ENCODE measurements at regions not wholly inside any gene's neighbourhood (a gene's known extent, or its start where the extent isn't known, plus 50 kb on each side); places are given as distances from the start of the nearest gene placed in this dataset.
"Not testable (repeated sequence)": the region's sequence is repeated elsewhere in the genome, so short reads cannot be mapped to it uniquely, and the experiment has no call there.

DNA sequence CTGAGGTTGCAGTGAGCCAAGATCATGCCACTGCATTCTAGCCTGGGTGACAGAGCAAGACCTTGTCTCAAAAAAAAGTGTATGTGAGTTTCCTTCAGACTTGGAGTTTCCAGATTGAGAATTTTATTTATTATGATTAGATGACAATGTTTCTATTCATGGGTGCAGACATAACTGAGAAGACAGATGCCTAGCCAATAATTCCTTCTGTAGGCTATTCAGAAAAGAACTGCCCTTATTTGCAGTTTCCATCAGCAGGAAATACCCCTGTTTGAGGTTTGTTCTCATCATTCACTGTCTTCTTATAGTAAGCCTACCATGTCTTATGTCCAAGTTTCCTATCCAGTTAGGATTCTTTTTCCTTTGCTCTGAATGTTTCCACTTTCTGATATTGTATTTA lies 269.0 kb downstream of the KTN1 start:
- no peak for DNase-seq

DNA sequence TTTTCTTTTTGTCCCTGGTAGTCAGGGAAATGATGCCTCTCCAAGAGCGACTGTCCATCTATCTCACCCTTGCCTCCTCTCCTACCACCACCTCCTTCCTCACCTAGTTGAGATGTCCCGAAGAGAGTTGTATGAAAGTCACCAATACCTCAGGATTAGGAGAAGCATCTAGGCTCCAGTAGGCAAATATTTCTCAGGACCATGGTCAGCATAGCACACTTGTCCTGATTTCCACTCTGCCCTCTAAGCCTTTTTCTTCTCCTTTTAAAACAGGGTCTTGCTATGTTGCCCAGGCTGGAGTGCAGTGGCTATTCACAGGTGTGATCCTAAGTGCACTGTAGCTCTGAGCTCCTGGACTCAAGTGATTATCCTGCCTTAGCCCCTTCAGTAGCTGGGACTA lies 268.4 kb upstream of the PELI2 start:
- DNase-seq, result no peak

DNA sequence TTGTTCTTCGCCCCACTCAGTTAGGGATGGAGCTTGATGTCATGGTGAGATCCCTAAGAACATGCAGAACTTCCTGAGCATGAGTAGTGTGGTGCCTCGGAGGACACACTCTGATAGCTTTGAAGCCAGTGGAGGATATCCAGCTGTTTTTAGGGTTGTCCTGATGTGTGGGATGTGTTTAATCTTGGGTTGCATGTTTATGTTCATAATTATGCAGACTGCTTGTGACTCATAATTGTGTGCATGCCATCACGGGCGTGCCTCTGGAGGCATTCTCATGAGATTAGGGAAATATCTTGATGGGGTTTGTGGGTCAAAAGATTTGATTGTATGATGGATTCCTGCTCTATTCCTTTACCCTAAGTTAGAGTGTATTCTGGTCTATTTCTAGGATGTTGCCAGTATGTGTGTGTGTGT lies 267.4 kb upstream of the PELI2 start:
- no peak for DNase-seq

DNA sequence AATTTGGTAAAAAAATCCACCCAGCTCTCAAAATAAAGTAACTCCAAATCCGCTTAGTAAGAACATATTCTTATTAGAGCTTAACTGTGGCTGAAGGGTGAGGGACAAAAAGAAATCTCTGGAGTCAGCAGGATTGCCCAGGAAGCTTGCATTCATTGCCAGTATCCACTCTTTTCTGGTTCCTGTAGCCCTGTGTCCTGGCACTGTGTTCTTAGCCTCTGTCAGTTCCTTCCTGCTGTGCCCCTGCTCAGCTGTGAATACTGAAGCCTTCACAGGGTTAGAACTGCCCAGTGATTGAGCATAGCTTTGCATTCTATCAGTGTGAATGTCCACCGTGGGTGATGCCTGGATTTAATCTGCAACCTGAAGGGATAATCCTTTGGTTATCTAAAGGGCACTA lies 266.9 kb upstream of the PELI2 start:
- DNase-seq, result no peak

DNA sequence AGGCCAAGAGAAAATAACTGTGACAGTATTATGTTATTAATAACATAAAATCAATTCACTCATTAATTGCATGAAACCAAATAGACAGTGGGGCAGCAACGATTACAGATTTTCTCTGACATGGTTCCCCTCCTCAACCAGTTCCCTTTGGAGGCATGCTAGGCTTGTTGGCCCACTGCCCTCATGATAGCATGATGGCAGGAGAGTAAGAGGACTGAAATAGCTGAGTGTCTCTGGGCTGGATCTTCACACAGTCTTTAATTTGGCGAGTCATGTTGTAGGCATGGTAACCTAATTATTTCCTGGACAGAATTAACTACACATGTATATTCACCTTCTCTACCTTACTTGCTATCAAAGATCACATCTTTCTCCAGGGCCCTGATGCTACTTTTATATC lies 266.2 kb upstream of the PELI2 start:
- DNase-seq, result no peak

- DNase-seq, result no peak
Measured at GRCh38 chr14:55855751-55856150, 262.5 kb upstream of the PELI2 start.

GRCh38 chr14:55858604-55859003 lies 259.6 kb upstream of the PELI2 start:
- DNase-seq, result no peak

GRCh38 chr14:55861561-55861960 lies 256.6 kb upstream of the PELI2 start:
- not testable (repeated sequence) for DNase-seq

- no peak for DNase-seq
Measured at GRCh38 chr14:55864890-55865655, 253.1 kb upstream of the PELI2 start.

DNA sequence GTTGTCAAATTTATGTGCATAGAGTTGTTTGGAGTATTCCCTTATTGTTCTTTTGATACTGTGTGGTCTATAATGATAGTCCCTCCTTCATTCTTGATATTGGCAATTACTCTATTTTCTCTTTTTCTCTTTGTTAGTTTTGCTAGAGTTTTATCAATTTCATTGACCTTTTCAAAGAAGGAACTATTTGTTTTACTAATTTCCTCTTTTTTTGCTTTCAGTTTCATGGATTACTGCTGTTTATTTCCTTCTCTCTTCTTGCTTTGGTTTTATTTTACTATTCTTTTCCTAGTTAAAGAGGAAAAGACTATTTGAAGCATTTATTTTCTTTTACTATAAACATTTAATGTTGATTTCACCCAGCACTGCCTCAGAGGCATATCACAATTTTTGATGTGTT lies 250.9 kb upstream of the PELI2 start:
- no peak for DNase-seq

- DNase-seq, result no peak
Measured at GRCh38 chr14:55867719-55868118, 250.5 kb upstream of the PELI2 start.

DNA sequence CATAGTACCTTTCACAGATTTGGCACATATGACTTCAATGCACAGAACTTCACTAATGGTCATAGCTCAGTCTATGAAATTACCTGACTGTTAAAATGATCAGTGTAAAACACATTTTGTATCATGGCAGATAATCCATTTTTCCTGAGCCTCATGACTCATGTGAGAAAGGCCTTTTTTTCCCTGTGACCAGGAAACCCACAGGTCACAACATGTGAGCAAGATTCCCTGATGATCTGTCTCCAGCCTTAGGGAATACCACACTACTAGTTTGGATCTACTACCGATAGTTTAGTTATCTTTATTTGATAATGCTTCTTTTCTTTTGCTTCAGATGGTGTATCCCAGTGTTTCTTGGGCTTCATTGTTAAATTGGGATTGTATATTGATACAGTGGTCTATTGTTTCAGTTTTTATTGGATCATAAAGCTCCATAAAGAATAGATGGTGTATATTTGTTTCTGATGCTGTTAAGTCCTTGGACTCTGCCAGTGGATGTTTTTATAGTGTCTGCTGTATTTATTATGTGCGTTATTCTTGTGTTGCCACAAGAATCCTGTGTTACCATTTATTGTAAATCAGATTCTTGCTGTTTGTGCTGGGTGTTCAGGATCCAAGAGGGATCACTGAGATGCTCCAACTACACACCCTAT lies 248.7 kb upstream of the PELI2 start:
- DNase-seq, result no peak

DNA sequence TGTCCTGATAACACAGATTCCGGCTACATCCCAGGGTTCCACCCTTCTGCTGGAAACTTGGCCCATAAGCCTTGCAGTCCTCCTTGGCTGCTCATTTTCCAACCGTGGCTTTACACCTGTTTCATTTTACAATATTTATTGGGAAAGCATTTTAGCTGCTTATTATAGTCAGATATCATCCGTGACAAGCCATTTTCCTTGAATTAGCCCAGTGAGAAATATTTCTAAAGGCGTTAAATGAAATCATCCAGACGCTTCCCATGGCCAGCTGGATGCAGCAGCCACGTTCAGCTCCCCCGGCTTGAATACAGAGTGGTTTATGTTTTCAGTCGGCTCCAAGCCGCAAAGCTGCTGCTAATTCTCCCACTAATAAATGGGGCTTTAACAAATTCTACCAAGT lies 245.0 kb upstream of the PELI2 start:
- no peak for DNase-seq

DNA sequence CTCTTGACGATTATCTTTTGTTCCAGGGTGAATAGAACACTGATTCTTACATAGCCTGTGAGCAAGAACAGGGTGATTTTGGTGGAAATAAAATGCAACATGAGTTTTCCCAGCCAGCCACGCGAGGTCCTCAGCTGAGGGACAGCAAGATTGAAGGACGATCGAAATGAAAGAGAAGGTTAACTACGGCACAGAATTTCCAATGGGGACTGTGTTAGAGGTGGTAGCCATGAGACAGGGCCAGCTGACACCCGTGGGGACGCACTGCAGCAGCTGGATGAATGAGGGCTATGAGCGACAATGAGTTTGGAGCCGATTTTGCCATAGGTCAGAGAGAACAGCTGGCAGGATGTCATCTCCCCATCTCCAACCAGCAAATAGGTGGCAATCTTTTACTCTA lies 243.4 kb upstream of the PELI2 start:
- DNase-seq, result no peak

- no peak for DNase-seq
Measured at GRCh38 chr14:55877942-55878341, 240.3 kb upstream of the PELI2 start.

- DNase-seq, result no peak
Measured at GRCh38 chr14:55881577-55882241, 236.5 kb upstream of the PELI2 start.

DNA sequence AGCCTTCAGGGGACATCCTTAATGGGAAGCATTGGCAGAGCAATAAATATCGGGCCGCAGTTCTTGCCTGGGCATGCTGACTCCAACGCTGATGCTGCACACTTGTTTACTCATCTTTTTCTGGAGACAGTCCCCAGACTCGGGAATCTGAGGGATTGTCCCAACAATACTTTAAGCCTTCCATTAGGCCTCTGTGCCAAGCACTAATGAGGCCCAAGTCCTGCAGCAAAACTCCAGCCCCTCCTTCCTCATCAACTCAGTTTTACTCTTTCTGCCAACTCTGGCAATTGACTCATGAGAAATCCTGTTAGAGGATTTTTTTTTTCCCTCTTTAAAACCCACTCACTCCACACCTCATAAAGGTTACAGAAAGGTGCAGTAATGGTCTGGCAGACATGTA lies 233.4 kb upstream of the PELI2 start:
- DNase-seq, result no peak

DNA sequence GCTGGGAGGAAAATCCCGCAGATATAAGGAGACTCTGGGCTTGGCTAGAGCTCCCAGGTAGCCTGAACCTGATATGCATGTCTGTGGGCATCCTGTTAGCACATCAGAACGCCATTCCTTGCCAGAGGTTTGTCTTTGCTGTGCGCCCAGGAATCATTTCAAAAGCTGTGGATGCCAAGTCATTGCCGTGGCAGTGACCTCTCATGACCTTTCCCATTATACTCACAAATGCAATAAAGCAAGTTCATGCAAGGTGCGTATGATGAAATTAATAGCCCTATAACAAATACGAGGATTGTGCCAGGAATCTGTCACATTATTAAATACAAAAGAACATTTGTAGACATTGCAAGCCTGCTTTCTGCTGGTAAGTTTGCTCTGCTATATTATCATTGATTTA lies 229.1 kb upstream of the PELI2 start:
- DNase-seq, result no peak

DNA sequence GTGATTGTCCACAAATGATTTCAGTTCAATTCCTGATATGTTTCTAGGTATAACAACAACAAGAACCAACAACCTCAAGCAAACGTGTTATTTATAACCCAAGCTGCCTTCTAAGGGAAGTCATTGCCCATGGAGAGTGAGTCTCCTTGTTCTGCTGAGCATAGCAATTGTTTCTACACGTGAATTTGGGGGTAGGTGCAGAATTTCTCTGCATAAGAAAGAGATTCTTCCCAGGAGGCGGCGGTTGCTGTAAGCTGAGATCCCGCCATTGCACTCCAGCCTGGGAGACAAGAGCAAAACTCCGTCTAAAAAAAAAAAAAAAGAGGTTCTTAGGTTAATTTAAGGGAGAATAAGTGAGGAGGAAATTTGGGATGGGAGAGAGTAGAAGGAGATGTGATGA lies 226.5 kb upstream of the PELI2 start:
- no peak for DNase-seq

DNA sequence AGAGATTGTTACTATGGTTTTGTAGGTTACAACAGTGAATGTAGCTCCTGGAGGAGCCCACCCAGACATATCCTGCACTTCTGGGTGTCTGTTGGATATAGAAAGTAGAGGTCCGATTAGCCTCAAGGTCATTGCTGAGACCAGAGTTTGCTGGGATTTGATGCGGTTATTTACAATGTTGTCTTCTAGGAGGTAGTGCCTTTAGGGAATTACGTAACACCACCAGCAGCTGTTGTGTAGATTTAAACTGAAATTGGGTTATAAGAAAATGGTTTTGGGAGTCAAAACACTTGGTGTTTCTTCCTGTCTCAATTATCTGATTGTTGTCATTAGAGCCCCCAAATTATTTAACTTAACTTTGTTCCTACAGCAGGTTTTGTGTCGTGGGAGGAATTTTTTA lies 225.3 kb upstream of the PELI2 start:
- DNase-seq, result no peak

DNA sequence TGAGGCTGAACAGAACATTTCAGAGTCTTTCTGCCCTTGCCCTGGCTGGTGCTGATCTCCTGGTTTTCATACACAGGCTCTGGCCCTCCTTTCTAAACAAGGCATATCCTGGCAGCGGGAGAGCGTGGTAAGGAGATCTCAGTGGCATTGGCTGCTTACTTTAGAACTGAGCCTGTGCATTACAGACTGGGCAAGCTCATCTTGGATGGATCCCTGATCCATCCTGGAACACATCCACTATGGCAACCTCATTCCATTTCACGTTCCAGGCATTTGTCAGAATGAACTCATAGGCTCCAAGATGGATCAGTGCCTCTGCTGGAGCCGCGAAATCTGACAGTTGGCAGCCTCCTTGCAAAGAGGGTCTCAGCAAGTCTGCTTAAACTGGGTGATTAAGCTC lies 224.5 kb upstream of the PELI2 start:
- DNase-seq, result no peak

GRCh38 chr14:55897031-55897430 lies 221.2 kb upstream of the PELI2 start:
- no peak for DNase-seq

DNA sequence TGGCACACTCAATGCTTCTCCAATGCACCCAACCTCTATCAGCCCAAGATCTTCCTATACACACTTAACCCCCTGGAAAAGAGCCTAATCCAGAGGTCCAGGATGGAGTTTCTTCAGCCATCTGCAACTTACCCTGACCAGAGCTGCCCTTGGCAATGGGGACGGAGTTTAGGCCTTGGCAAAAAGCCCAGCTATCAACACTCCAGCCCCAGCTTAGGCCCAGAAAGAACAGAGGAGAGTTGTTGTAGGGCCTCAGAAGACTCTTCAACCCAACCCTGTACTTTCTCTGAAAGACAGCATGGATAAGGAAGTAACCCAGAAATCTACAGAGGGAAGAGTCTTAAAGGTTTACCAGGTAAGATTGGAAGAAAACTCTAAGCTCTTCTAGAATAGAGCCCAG lies 219.3 kb upstream of the PELI2 start:
- DNase-seq, result no peak

GRCh38 chr14:55899531-55899930 lies 218.7 kb upstream of the PELI2 start:
- DNase-seq, result no peak
